OCI-M2 (cell line): ENCODE measurements at regions not wholly inside any gene's neighbourhood (a gene's known extent, or its start where the extent isn't known, plus 50 kb on each side); places are given as distances from the start of the nearest gene placed in this dataset.

Experiments
- DNase-seq: peaks from one replicate; lab custom pipeline; 2025; ENCODE audit not compliant: unreplicated experiment; lab: John Stamatoyannopoulos, UW

GRCh38 chr1:222109836-222110235 is 367.9 kb upstream of the DUSP10 start:
- no peak for DNase-seq

GRCh38 chr1:222107975-222108374 is 366.1 kb upstream of the DUSP10 start:
- no peak for DNase-seq

DNA sequence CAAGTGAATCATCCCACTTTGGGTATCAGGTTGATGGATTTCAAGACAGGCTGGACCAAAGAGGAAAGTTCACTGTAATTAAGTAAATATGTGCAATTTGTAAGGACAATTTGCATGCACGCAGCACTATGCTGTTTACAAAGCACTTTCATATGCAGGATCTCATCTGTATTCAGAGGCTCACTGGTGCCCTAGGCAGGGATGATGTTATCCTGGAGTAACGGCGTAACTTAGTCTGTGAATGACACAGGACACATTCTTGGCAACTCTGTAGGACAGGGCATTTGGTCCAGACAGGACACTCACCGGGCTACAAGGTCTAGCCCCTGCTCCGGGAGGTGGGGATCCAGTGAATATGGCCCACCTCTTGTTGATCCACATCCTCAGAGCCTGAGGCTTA is 365.4 kb upstream of the DUSP10 start:
- no peak for DNase-seq

GRCh38 chr1:222106377-222106776 is 364.5 kb upstream of the DUSP10 start:
- no peak for DNase-seq

- DNase-seq: no peak
Measured at GRCh38 chr1:222105861-222106260, 364.0 kb upstream of the DUSP10 start.

GRCh38 chr1:222105393-222105737 is 363.5 kb upstream of the DUSP10 start:
- no peak for DNase-seq

- DNase-seq: no peak
Measured at GRCh38 chr1:222104694-222105392, 363.0 kb upstream of the DUSP10 start.

DNA sequence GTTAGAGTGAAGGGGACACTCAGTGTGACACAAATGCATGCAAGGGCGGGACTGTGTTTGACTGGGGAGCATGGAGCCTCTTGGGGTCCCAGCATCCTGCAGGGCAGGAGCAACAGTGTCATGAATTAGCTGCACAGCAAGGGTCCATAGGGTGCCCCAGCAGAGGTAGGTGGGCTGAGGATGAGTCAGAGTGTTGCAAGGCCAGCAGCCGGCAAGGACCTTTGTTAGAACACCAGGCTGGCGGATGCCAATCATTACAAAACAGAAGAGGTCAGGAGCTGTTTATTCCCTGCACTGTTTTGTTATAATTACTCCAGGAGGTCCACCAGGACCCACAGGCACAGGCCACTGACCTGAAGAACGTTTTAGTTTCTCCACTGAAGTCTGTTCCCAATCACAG is 362.2 kb upstream of the DUSP10 start:
- DNase-seq: no peak

DNA sequence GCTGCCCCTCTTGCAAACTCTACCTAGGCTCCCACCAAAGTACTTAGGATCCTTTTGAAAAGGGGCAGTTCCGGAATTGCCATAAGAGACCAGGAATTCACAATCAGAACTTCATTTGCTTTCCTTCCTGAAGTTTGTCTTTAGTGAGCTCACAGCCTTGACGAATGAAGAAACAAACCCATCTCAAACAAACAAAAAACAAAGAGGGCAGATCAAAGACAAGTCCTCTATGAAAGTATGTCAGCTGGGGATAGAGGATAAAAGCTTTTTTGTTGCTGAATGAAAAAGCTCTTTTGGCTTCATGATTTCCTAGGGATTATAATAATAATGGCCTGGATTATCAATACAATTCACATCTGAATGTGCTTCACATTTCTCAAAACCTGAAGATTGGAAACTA is 357.9 kb upstream of the DUSP10 start:
- DNase-seq: no peak

DNA sequence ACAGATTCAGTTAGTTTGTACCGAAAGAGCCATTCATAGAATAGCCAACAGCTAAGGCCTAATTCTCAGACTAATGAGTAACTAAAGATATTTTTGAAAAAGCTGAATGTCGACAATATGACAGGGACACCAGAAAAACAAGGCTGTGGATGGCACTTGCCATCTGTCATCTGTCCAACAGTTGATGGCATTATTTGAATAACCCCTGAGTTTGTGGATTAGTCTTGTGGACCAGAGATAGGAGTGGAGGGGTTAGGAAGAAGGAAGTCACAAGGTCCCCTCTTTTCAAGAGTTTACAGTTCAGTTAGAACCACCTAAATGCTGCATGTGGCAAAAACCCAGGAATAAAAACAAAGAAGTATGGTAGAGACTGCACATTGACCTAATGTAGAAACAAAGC is 356.5 kb upstream of the DUSP10 start:
- DNase-seq: no peak

GRCh38 chr1:222097588-222097987 is 355.7 kb upstream of the DUSP10 start:
- DNase-seq: no peak

GRCh38 chr1:222096883-222097282 is 355.0 kb upstream of the DUSP10 start:
- DNase-seq: no peak

- no peak for DNase-seq
Measured at GRCh38 chr1:222096476-222096772, 354.5 kb upstream of the DUSP10 start.

- DNase-seq: no peak
Measured at GRCh38 chr1:222095606-222096475, 354.0 kb upstream of the DUSP10 start.

DNA sequence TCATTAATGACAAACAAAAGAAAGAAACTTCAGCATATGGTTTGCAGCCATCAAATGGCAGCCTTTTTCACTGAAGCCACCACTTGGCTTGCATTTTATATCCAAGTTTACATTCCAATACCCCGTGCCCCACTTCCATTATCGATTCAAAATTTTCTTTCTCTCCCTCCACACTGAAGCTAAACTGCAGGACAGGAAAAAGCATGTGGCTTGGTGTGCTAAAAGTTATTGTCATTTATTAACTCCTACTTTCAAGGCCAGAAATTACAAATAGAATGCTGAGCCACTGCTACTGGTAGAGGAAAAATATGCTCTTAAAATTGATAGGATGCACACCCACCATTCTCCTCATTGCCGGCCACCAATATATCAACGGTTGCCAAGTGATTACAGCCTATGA is 351.6 kb upstream of the DUSP10 start:
- no peak for DNase-seq

- DNase-seq: no peak
Measured at GRCh38 chr1:222090103-222090502, 348.2 kb upstream of the DUSP10 start.

DNA sequence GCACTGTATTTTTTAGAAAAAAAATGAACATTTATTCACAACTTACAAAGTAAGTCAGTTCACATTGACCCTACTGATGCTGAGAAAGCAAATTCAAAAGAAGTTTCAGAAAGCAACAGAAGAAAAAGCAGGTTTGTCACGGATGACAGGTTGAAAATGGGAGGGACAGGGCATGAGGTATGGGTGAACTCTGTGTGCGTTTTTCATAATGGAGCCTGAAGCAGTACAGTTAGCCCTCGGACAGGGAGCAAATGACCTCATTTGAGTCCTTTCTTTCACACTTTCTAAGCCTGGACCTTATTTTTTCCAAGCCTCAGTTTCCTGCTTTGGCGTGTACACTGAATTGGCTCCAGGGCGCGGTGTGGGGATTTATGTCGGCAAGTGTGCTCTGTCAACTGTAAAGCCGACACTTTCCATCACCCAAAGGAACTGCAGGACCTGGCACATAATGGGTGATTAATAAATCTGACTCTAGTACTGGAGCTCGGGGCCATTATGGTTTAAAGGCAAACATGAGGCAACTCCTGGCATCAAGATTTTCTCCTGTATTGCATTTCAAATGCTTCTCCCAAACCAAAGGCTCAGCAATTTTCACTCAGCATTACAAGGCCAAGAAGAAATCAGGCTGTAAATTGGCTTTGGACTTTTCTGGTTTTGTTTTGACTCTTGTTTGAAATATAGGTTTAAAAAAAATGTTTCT is 345.5 kb upstream of the DUSP10 start:
- no peak for DNase-seq

- no peak for DNase-seq
Measured at GRCh38 chr1:222084996-222085395, 343.1 kb upstream of the DUSP10 start.

DNA sequence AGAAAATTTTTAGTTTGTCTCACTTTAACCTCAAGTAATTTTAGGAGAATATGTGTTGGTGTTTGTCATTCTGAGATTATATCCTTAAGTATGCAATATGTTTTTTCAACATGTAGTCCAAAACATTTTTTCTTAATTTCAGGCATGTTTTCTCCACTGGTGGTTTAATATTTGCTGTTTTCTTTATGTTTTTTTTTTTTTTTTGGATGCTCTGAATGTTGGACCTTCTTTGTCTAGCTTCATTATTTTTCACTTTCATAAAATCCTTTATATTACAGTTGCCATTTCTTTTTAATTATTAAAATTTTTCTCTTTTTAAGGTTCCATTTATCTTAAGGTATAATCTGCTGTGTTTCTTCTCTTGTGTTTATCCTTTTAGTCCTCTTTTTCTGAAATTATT is 342.2 kb upstream of the DUSP10 start:
- DNase-seq: no peak

- no peak for DNase-seq
Measured at GRCh38 chr1:222081859-222082258, 340.0 kb upstream of the DUSP10 start.

- DNase-seq: no peak
Measured at GRCh38 chr1:222079566-222079965, 337.7 kb upstream of the DUSP10 start.

DNA sequence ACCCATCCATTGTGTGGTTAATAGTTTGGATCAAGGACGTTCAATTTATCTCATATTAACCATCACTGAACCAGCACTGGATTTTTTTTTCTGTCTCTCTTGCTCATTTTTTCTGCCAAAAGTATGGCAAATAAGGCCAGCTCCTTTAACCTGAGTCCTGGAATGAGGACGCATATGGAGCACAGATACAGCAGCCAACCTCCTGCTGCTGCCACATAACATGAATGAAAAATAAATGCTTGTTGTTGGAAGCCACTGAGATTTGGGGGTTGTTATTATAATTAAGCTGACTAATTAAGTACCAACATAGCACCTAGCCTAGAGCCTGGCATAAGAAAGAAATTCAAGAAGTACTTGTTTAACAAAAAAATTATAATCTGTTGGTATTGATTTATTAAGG is 335.3 kb upstream of the DUSP10 start:
- no peak for DNase-seq
